SU-DHL-6 (cell line): ENCODE measurements at regions not wholly inside any gene's neighbourhood (a gene's known extent, or its start where the extent isn't known, plus 50 kb on each side); places are given as distances from the start of the nearest gene placed in this dataset.

ENCODE experiments used
- CTCF ChIP-seq: fragments of 200-600 bp; sonication (generic); IDR thresholded peaks from one replicate; pipeline ENCODE4 v1.5.1; 2017; ENCODE audit warnings: antibody characterized with exemption, mild to moderate bottlenecking, low read length, moderate library complexity; ENCODE audit not compliant: insufficient read depth, poor library complexity, severe bottlenecking
- EZH2phosphoT487 ChIP-seq: fragments of 200-600 bp; sonication (generic), shearing (Covaris generic); conservative IDR thresholded peaks from 2 replicates; pipeline ENCODE4 v1.6.1; 2018; ENCODE audit warnings: mild to moderate bottlenecking, antibody characterized with exemption, low read length, moderate library complexity, mixed read lengths

- no peak for TF ChIP-seq CTCF
- TF ChIP-seq EZH2phosphoT487 = no peak
Measured at GRCh38 chr12:59134750-59135149, 214.4 kb upstream of the LRIG3 start.
